GM21423 (cell line): ENCODE measurements at regions not wholly inside any gene's neighbourhood (a gene's known extent, or its start where the extent isn't known, plus 50 kb on each side); places are given as distances from the start of the nearest gene placed in this dataset.

Source experiments
- ATAC-seq: cut with Tn5 transposase; IDR thresholded peaks from one replicate; pipeline ENCODE4 v1.9.1; 2021; ENCODE audit warnings: mild to moderate bottlenecking, moderate library complexity; ENCODE audit not compliant: unreplicated experiment

GRCh38 chr2:2708575-2709430, 377.7 kb upstream of the MYT1L start:
- no peak for ATAC-seq

DNA sequence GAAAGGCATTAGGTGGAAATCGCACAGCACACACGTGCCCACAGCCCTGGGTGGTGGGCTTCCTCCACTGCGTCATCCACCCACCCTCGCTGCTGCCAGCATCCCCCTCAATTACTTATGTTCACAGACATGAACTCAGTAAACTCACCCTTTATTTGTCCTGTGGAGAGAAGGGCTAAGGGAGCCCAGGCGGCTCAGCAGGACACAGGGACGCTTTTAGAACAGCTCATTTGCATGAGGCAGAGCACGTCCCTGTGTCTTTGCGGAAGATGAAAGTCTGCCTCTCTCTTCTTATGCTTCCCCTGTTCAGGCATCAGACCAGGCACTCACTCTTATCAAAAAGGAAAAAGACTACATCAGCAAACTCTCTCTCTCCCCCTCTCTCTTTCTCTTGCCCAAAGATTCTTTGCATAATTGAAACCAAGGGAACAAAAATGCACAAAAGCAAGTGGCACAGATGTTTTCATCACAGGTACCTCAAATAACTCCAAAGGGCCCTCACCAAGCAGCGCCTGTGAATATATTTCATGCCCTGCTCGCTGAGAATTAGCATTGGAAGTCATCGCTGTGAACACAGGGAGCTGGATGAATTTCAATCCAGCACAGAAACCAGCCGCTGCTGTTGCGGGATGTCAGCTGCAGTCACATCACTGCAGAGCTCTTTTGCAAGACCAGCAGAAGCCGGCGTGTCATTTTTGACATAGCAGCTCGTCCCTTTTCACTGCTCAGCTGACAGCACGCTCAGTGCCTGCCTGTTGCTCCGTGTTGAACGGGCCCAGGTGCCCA, 376.3 kb upstream of the MYT1L start:
- ATAC-seq = no peak

DNA sequence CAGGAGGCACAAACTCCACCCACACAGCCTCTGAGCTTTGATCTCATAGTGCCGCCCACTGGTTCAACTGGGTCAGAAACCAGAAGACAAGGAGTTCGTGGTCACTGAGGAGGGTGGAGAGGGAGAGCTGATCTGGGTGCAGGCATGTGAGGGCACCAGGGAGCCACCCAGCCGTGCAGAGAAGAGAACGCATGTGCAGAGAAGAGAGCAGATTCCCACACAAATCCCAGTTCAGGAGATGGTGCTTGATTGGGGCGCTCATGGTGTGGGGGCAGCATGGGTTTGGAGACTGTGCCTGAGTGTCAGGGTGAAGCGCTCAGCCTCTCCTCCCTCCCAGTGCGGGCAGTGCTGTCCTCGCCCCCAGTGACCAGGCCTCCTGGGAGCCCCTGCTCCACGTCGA, 375.2 kb upstream of the MYT1L start:
- no peak for ATAC-seq

DNA sequence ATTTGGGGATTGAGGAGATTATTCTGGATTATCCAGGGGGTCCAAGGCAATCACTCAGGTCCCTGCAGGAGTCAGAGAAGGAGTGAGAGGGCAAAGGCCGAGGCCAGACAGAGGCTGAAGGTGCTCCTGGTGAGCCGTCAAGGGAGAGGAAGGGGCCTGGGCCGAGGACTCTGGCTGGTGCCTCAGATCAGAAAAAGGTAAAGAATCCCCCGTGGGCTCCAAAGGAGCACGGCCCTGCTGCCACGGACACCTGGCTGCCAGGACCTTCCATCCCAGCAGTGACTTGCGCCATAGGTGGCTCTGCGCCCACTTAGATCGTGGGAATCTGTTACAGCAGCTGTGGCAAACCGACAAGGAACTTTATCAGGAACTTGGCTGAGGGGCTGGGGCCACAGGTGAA, 374.8 kb upstream of the MYT1L start:
- ATAC-seq = no peak

GRCh38 chr2:2704428-2705090, 373.5 kb upstream of the MYT1L start:
- no peak for ATAC-seq

GRCh38 chr2:2703762-2704427, 372.8 kb upstream of the MYT1L start:
- no peak for ATAC-seq

DNA sequence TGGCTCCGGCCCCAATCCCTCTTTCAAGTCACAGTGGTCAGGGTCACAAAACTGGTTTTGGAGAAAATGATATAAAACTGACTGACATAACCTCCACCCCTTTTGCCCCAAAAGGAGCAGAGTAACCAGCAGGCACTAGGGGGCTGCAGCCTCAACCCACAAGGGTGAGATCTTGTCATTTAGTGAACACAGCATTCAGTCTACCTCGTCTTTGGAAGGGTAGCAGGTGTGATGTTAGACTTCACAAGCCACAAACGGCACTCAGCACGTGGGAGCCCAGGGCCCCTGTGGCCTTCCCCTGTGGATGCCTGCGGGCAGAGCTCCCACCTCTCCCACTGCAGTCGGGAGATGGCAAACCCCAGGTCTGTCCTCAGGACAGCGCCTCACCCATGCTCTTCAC, 372.1 kb upstream of the MYT1L start:
- no peak for ATAC-seq

- no peak for ATAC-seq
These were observed 371.3 kb upstream of the MYT1L start for GRCh38 chr2:2702385-2702784.

GRCh38 chr2:2701813-2702212, 370.7 kb upstream of the MYT1L start:
- no peak for ATAC-seq

- no peak for ATAC-seq
These were observed 370.2 kb upstream of the MYT1L start for GRCh38 chr2:2701176-2701781.

DNA sequence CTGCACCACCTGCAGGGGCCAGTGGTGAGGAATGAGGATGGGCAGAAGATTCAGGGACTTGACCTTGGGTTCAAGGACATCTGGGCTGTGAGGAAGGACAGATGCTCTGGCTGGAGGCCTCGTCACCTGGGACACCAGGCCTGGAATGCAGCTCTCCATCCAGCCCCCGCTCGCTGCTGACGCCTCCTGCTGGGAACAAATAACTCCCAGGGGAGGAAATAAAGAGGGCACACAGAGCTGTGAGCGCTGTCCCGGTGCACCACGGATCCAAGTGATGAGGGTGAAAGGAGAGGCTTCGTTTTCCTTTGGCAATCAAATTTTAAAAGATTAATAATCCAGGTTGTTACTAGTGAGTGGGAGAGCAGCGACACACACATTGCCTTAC, 368.0 kb upstream of the MYT1L start:
- ATAC-seq = no peak

- ATAC-seq = no peak
These were observed 367.4 kb upstream of the MYT1L start for GRCh38 chr2:2698182-2699120.

GRCh38 chr2:2696733-2697455, 365.8 kb upstream of the MYT1L start:
- ATAC-seq = no peak

DNA sequence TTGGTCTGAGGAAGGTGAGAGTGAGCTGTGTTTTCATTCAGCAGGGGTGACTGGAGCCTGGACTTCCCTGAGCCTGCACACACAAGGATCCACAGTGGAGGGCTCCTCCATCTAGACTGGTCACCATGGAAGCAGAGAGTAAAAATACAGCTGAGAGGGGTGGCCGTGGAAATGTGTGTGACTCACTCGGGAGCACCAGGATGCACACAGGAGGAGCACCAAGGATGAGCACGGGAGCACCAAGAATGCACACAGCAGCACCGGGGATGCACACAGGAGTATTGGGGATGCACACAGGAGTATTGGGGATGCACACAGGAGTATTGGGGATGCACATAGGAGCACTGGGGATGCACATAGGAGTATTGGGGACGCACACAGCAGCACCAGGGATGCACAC, 365.2 kb upstream of the MYT1L start:
- ATAC-seq = no peak

DNA sequence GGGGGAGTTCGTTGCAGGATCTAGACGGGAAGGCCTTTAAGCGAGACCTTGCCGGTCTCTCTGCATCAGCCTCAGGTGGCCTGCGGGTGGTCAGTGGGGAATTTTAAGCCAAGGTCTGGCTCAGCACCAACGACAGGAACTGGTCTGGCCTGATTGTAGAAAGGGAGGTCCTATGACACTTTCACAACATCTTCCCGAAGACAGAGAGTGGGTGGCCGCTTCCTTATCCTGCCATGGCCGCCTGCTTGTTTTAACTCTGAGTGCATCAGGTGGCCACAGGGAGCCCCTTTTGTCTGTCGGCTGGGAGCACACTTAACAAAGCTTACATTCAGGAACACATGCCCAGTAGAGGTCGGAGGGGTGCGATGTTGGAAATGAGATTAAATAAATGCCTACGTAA, 363.7 kb upstream of the MYT1L start:
- ATAC-seq = no peak

DNA sequence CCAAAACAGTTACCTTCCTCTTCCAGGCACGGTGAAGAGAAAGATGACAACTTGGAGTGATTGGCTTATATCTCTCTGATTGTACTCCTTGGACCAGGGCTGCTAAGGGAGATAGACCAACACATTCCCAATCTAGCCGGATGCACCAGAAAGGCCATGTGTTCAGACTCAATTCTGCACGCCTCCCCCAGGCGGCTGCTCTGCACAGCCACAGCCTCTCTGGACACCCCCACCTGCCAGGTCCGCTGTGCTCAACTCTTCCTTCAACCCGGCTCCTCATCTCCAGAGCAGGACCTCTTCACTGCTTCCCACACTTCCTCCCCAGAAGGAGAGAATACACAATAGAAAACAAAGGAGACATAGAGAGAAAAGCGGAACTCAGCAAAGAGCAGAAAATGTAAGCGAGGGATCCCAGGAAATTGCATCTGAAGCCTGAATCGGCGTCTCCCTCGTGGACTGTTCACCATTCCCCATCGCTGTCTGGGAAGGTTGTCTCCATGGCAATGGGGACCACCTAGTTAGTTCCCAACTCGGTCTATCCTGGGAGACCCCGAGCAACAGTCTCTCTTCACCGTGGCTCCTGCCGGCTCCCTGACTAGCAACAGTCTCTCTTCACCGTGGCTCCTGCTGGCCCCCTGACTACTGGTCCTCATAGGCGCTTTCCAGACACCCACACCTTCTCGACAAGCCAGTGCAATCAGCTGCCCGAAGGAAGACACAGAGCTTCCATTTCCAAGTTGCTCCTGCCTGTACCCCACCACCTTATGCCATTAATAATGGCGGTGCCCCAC, 361.7 kb upstream of the MYT1L start:
- ATAC-seq = no peak

GRCh38 chr2:2691419-2691818, 360.3 kb upstream of the MYT1L start:
- no peak for ATAC-seq

DNA sequence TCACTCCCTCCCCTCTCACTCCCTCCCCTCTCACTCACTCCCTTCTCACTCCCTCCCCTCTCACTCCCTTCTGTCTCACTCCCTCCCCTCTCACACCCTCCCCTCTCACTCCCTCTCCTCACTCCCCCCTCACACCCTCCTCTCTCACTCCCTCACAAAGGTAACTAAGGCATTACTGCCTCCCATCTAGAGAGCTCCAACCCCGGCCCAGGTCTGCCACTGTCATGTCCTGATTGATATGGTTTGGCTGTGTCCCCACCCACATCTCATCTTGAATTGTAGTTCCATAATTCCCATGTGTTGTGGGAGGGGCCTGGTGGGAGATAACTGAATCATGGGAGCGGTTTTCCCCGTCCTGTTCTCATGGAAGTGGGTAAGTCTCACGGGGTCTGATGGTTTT, 359.9 kb upstream of the MYT1L start:
- no peak for ATAC-seq
